ENCODE measurements at regions not wholly inside any gene's neighbourhood (a gene's known extent, or its start where the extent isn't known, plus 50 kb on each side); places are given as distances from the start of the nearest gene placed in this dataset.

DNA sequence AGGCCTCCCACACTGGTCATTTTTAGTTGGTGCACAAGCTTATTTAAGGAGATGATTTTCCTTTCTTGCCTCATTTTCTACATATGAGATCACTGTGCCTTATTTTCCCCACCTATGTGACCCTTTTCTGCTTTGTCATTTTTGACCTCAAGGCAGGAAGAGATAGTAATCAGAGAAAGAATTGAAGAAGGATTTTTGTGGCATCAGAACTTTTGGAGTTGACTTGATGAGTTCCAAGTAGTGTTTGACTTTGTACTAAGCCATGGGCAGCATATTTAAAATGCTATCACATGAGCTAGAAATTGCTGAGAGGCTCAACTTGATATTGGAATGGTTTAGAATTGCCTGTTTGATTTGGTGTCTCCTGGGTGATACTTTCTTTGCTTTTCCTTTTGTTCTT, 440.8 kb downstream of the AEBP2 start:
- Histone ChIP-seq H3K9me3 (ENCODE audit: control insufficient read depth in 4 of 4, low read length in 3 of 4) (no peaks in the 10 kb centered on the region), H3K27ac (ENCODE audit: low read depth in 1 of 2, low read length in 2 of 2) (no peak overlapping the region), H3K36me3 (ENCODE audit: control insufficient read depth in 4 of 4, insufficient read depth in 3 of 4, low read depth in 1 of 4, low read length in 3 of 4) (no peaks in the 10 kb centered on the region), H3K27me3 (ENCODE audit: control insufficient read depth in 4 of 4, insufficient read depth in 4 of 4, low read length in 3 of 4) (no peaks in the 10 kb centered on the region), H3K9ac (ENCODE audit: low read depth in 1 of 2, low read length in 2 of 2) (no peak overlapping the region), H3K4me1 (ENCODE audit: control insufficient read depth in 4 of 4, insufficient read depth in 4 of 4, low read length in 3 of 4) (no peaks in the 10 kb centered on the region), H3K4me3 (ENCODE audit: low read depth in 1 of 3, low read length in 3 of 3) (no peak overlapping the region)
- no peak for DNase-seq (ENCODE audit: low spot score)
- no peak for TF ChIP-seq TAF1 (conservative IDR thresholded peaks at IDR 0.05)

DNA sequence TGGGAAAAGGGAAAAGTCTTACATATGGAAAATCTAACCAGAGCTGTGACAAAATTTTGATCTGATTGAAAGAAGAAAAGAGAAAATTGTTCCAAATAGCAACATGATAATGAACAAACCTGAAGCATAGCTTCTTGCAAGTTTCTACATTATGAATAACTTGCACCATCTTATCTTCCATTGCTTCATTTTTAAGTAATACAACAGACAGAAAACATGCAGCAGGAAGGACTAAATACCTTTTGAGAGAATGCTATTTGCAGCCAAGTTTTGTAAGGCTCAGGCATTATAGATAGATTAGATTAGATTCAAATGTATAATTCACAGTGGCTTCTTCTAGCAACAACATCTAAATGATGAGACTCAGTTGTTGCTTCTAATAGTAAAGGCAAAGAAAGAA, 441.4 kb downstream of the AEBP2 start:
- no peaks in the 10 kb centered on the region for H3K36me3 ChIP-seq (ENCODE audit: control insufficient read depth in 4 of 4, insufficient read depth in 3 of 4, low read depth in 1 of 4, low read length in 3 of 4)
- H3K27ac ChIP-seq (ENCODE audit: low read depth in 1 of 2, low read length in 2 of 2): no peak overlapping the region
- peaks cover 0 to 3% (median 1%) of the 10 kb centered on the region in 4 donors for H3K4me1 ChIP-seq (ENCODE audit: control insufficient read depth in 4 of 4, insufficient read depth in 4 of 4, low read length in 3 of 4)
- no peak overlapping the region for H3K4me3 ChIP-seq (ENCODE audit: low read depth in 1 of 3, low read length in 3 of 3)
- DNase-seq (ENCODE audit: low spot score): no peak
- H3K27me3 ChIP-seq (ENCODE audit: control insufficient read depth in 4 of 4, insufficient read depth in 4 of 4, low read length in 3 of 4): no peaks in the 10 kb centered on the region
- TF ChIP-seq, protein P1, sequence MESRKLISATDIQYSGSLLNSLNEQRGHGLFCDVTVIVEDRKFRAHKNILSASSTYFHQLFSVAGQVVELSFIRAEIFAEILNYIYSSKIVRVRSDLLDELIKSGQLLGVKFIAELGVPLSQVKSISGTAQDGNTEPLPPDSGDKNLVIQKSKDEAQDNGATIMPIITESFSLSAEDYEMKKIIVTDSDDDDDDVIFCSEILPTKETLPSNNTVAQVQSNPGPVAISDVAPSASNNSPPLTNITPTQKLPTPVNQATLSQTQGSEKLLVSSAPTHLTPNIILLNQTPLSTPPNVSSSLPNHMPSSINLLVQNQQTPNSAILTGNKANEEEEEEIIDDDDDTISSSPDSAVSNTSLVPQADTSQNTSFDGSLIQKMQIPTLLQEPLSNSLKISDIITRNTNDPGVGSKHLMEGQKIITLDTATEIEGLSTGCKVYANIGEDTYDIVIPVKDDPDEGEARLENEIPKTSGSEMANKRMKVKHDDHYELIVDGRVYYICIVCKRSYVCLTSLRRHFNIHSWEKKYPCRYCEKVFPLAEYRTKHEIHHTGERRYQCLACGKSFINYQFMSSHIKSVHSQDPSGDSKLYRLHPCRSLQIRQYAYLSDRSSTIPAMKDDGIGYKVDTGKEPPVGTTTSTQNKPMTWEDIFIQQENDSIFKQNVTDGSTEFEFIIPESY (IDR thresholded peaks at IDR 0.05): no peak
- TF ChIP-seq TAF1 (conservative IDR thresholded peaks at IDR 0.05) (no peak), GABPA (IDR thresholded peaks at IDR 0.05 in 1 of 2, conservative IDR thresholded peaks at IDR 0.05 in 1 of 2) (no peak), FOXA2 (IDR thresholded peaks at IDR 0.05) (no peak), EGR1 (IDR thresholded peaks at IDR 0.05; ENCODE audit: low read depth in 2 of 2) (no peak), SP1 (IDR thresholded peaks at IDR 0.05) (no peak), HNF4A (conservative IDR thresholded peaks at IDR 0.05) (no peak), YY1 (IDR thresholded peaks at IDR 0.05) (no peak), HNF4G (IDR thresholded peaks at IDR 0.05) (no peak), NR2F2 (IDR thresholded peaks at IDR 0.05) (no peak)
- TF ChIP-seq, protein P2, sequence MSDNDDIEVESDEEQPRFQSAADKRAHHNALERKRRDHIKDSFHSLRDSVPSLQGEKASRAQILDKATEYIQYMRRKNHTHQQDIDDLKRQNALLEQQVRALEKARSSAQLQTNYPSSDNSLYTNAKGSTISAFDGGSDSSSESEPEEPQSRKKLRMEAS (IDR thresholded peaks at IDR 0.05): no peak
- TF ChIP-seq, protein P3, sequence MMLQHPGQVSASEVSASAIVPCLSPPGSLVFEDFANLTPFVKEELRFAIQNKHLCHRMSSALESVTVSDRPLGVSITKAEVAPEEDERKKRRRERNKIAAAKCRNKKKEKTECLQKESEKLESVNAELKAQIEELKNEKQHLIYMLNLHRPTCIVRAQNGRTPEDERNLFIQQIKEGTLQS (IDR thresholded peaks at IDR 0.05): no peak
- TF ChIP-seq, protein P4, sequence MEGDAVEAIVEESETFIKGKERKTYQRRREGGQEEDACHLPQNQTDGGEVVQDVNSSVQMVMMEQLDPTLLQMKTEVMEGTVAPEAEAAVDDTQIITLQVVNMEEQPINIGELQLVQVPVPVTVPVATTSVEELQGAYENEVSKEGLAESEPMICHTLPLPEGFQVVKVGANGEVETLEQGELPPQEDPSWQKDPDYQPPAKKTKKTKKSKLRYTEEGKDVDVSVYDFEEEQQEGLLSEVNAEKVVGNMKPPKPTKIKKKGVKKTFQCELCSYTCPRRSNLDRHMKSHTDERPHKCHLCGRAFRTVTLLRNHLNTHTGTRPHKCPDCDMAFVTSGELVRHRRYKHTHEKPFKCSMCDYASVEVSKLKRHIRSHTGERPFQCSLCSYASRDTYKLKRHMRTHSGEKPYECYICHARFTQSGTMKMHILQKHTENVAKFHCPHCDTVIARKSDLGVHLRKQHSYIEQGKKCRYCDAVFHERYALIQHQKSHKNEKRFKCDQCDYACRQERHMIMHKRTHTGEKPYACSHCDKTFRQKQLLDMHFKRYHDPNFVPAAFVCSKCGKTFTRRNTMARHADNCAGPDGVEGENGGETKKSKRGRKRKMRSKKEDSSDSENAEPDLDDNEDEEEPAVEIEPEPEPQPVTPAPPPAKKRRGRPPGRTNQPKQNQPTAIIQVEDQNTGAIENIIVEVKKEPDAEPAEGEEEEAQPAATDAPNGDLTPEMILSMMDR (IDR thresholded peaks at IDR 0.05; ENCODE audit: low read depth, low read length, missing input control): no peak
- no peaks in the 10 kb centered on the region for H3K9me3 ChIP-seq (ENCODE audit: control insufficient read depth in 4 of 4, low read length in 3 of 4)
- no peak overlapping the region for H3K9ac ChIP-seq (ENCODE audit: low read depth in 1 of 2, low read length in 2 of 2)

DNA sequence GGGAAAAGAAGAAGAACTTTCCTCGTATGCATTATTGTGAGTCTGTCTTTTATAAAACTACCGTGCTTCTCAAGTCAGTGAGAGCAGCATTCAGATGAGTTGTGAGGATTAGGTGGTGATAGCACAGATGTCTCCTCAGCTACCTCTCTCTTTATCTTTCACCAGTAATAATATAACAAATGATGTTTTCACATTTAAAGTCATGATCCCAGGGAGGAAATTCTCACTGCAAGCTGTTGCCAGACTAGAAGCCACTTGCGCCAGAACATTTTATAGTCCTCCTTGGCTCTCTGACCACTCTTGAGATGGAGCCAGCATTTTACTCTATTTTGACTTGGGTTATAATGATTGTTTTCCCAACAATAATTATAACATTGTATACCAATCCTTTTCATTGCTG, 443.1 kb downstream of the AEBP2 start:
- Histone ChIP-seq H3K27me3 (ENCODE audit: control insufficient read depth in 4 of 4, insufficient read depth in 4 of 4, low read length in 3 of 4) (no peaks in the 10 kb centered on the region), H3K27ac (ENCODE audit: low read depth in 1 of 2, low read length in 2 of 2) (no peak overlapping the region), H3K9ac (ENCODE audit: low read depth in 1 of 2, low read length in 2 of 2) (no peak overlapping the region), H3K9me3 (ENCODE audit: control insufficient read depth in 4 of 4, low read length in 3 of 4) (no peaks in the 10 kb centered on the region), H3K4me3 (ENCODE audit: low read depth in 1 of 3, low read length in 3 of 3) (no peak overlapping the region), H3K4me1 (ENCODE audit: control insufficient read depth in 4 of 4, insufficient read depth in 4 of 4, low read length in 3 of 4) (peaks cover 0 to 13% (median 5%) of the 10 kb centered on the region in 4 donors), H3K36me3 (ENCODE audit: control insufficient read depth in 4 of 4, insufficient read depth in 3 of 4, low read depth in 1 of 4, low read length in 3 of 4) (no peaks in the 10 kb centered on the region)
- TF ChIP-seq GABPA (IDR thresholded peaks at IDR 0.05 in 1 of 2, conservative IDR thresholded peaks at IDR 0.05 in 1 of 2): no peak
- no peak for TF ChIP-seq JUND (IDR thresholded peaks at IDR 0.05)
- no peak for TF ChIP-seq YY1 (IDR thresholded peaks at IDR 0.05)
- no peak for TF ChIP-seq EGR1 (IDR thresholded peaks at IDR 0.05; ENCODE audit: low read depth in 2 of 2)
- no peak for TF ChIP-seq NR2F2 (IDR thresholded peaks at IDR 0.05)
- no peak for TF ChIP-seq RXRA (IDR thresholded peaks at IDR 0.05)
- no peak for TF ChIP-seq HNF4G (IDR thresholded peaks at IDR 0.05)
- TF ChIP-seq, protein P3 (IDR thresholded peaks at IDR 0.05): no peak
- TF ChIP-seq FOXA1 (IDR thresholded peaks at IDR 0.05): no peak
- TF ChIP-seq, protein P2 (IDR thresholded peaks at IDR 0.05): no peak
- TF ChIP-seq, protein P4 (IDR thresholded peaks at IDR 0.05; ENCODE audit: low read depth, low read length, missing input control): no peak
- no peak for TF ChIP-seq SP1 (IDR thresholded peaks at IDR 0.05)
- TF ChIP-seq RAD21 (IDR thresholded peaks at IDR 0.05): no peak
- no peak for TF ChIP-seq FOXA2 (IDR thresholded peaks at IDR 0.05)
- 74% methylated on average over 3 of the region's 3 CpGs for WGBS
- no peak for DNase-seq (ENCODE audit: low spot score)
